GM12891 (cell line): ENCODE measurements at regions not wholly inside any gene's neighbourhood (a gene's known extent, or its start where the extent isn't known, plus 50 kb on each side); places are given as distances from the start of the nearest gene placed in this dataset.

Experiments used
- DNase-seq: peaks from one replicate; pipeline ENCODE4 v3.0.0; 2011; ENCODE audit warnings: low spot score; ENCODE audit not compliant: insufficient read length
- FAIRE-seq: peaks from 2 replicates; lab custom pipeline; 2011; peaks lifted over from hg19 to GRCh38; lab: Jason Lieb, UNC
- PAX5 ChIP-seq: IDR thresholded peaks from 2 replicates; pipeline ENCODE4 v1.6.1; 2011; ENCODE audit warnings: low read length, moderate library complexity, mild to moderate bottlenecking; ENCODE audit not compliant: insufficient read depth, severe bottlenecking
- POLR2A ChIP-seq: IDR thresholded peaks from 2 replicates; pipeline ENCODE4 v1.6.1; 2011; ENCODE audit warnings: low read depth, low read length, control low read depth
- POLR2AphosphoS5 ChIP-seq: IDR thresholded peaks from 2 replicates; pipeline ENCODE4 v1.6.1; 2011; ENCODE audit warnings: low read depth, low read length, control low read depth
- POU2F2 ChIP-seq: IDR thresholded peaks from 2 replicates; pipeline ENCODE4 v1.6.1; 2011; ENCODE audit warnings: low read depth, mild to moderate bottlenecking, control low read depth, low read length, moderate library complexity
- SPI1 ChIP-seq: IDR thresholded peaks from 2 replicates; pipeline ENCODE4 v1.6.1; 2011; ENCODE audit warnings: low read depth, low read length, control low read depth
- TAF1 ChIP-seq: IDR thresholded peaks from 2 replicates; pipeline ENCODE4 v1.6.1; 2011; ENCODE audit warnings: low read depth, low read length, control low read depth

- TF ChIP-seq POLR2A: no peak
- no peak for TF ChIP-seq POLR2AphosphoS5
- no peak for TF ChIP-seq SPI1
- no peak for TF ChIP-seq PAX5
- no peak for TF ChIP-seq POU2F2
- FAIRE-seq: no peak
- DNase-seq: peak; percentile 10
Measured at GRCh38 chr16:24624102-24624501, 84.7 kb downstream of the RBBP6 start.

GRCh38 chr16:24626256-24626655, 86.9 kb downstream of the RBBP6 start:
- DNase-seq: no peak
- FAIRE-seq: no peak
- TF ChIP-seq TAF1: no peak
- no peak for TF ChIP-seq SPI1
- no peak for TF ChIP-seq PAX5
- no peak for TF ChIP-seq POU2F2
- no peak for TF ChIP-seq POLR2A
- TF ChIP-seq POLR2AphosphoS5: no peak

- FAIRE-seq (no peak), DNase-seq (no peak)
- TF ChIP-seq POLR2A: no peak
- TF ChIP-seq PAX5: no peak
- TF ChIP-seq SPI1: no peak
- TF ChIP-seq POU2F2: no peak
- TF ChIP-seq TAF1: no peak
- TF ChIP-seq POLR2AphosphoS5: no peak
Measured at GRCh38 chr16:24634919-24635318, 94.5 kb upstream of the TNRC6A start.

GRCh38 chr16:24635900-24636610, 93.4 kb upstream of the TNRC6A start:
- DNase-seq (no peak), FAIRE-seq (no peak)
- TF ChIP-seq POU2F2: no peak
- TF ChIP-seq POLR2A: no peak
- TF ChIP-seq POLR2AphosphoS5: no peak
- TF ChIP-seq TAF1: no peak
- no peak for TF ChIP-seq SPI1
- no peak for TF ChIP-seq PAX5

- FAIRE-seq: no peak
- TF ChIP-seq POU2F2 (no peak), PAX5 (no peak), POLR2AphosphoS5 (no peak), SPI1 (no peak), POLR2A (no peak), TAF1 (no peak)
- no peak for DNase-seq
Measured at GRCh38 chr16:24639769-24640168, 89.7 kb upstream of the TNRC6A start.

- no peak for DNase-seq
- no peak for TF ChIP-seq TAF1
- FAIRE-seq: no peak
Measured at GRCh38 chr16:24643489-24643888, 86.0 kb upstream of the TNRC6A start.

GRCh38 chr16:24645739-24646645, 83.5 kb upstream of the TNRC6A start:
- no peak for DNase-seq
- no peak for TF ChIP-seq PAX5
- TF ChIP-seq POLR2AphosphoS5: no peak
- no peak for TF ChIP-seq POLR2A
- TF ChIP-seq POU2F2: no peak
- no peak for TF ChIP-seq SPI1
- TF ChIP-seq TAF1: no peak
- FAIRE-seq: no peak

GRCh38 chr16:24646646-24646995, 82.8 kb upstream of the TNRC6A start:
- no peak for TF ChIP-seq POLR2A
- TF ChIP-seq POU2F2: no peak
- no peak for TF ChIP-seq POLR2AphosphoS5
- DNase-seq: no peak
- no peak for FAIRE-seq

GRCh38 chr16:24652209-24652712, 77.2 kb upstream of the TNRC6A start:
- TF ChIP-seq POLR2AphosphoS5 (no peak), POLR2A (no peak)
- FAIRE-seq (no peak), DNase-seq (no peak)
